ENCODE measurements at regions not wholly inside any gene's neighbourhood (a gene's known extent, or its start where the extent isn't known, plus 50 kb on each side); places are given as distances from the start of the nearest gene placed in this dataset.

- TF ChIP-seq CTCF (conservative IDR thresholded peaks at IDR 0.05; ENCODE audit: low read depth, low read length) (no peak), EZH2 (IDR thresholded peaks at IDR 0.05; ENCODE audit: borderline replicate concordance, low read depth, low read length, poor library complexity, severe bottlenecking) (no peak)
Observed at GRCh38 chr14:38137005-38137404, 70.7 kb upstream of the SSTR1 start.
